ENCODE measurements at regions not wholly inside any gene's neighbourhood (a gene's known extent, or its start where the extent isn't known, plus 50 kb on each side); places are given as distances from the start of the nearest gene placed in this dataset.

DNA sequence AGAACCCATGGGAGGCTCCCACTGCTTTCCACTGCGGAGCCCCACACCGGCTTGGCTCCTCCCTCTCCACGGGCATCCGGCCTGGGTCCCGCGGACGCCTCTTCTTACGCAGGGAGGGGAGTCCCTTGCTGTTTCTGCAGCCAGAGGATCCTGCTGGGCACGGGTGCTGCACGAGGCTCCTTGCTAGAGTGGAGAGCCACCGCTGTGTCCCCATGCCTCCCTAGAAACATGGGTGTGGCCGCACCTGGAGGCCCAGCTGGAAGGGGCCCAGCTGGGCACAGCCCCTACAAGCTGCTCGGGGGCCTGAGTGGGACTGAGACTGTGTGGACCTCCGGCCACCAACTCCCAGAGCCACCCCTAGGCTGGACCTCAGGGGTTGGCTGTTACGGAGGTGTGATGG is 67.7 kb upstream of the GPC1 start:
- TF ChIP-seq, protein P1, sequence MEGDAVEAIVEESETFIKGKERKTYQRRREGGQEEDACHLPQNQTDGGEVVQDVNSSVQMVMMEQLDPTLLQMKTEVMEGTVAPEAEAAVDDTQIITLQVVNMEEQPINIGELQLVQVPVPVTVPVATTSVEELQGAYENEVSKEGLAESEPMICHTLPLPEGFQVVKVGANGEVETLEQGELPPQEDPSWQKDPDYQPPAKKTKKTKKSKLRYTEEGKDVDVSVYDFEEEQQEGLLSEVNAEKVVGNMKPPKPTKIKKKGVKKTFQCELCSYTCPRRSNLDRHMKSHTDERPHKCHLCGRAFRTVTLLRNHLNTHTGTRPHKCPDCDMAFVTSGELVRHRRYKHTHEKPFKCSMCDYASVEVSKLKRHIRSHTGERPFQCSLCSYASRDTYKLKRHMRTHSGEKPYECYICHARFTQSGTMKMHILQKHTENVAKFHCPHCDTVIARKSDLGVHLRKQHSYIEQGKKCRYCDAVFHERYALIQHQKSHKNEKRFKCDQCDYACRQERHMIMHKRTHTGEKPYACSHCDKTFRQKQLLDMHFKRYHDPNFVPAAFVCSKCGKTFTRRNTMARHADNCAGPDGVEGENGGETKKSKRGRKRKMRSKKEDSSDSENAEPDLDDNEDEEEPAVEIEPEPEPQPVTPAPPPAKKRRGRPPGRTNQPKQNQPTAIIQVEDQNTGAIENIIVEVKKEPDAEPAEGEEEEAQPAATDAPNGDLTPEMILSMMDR (conservative IDR thresholded peaks at IDR 0.05): no peak
- no peak for TF ChIP-seq ZFX (IDR thresholded peaks at IDR 0.05)

Measured in C4-2B (cell line).